PC-3 (cell line): ENCODE measurements at regions not wholly inside any gene's neighbourhood (a gene's known extent, or its start where the extent isn't known, plus 50 kb on each side); places are given as distances from the start of the nearest gene placed in this dataset.
A peak's percentile ranks its signal among the peaks of the same experiment; 100 is the strongest.

Experiments used
- ATAC-seq: fragments of 200-7000 bp; cut with Tn5 transposase; 2 replicates; pipeline ENCODE4 v1.9.1; 2020; ENCODE audit warnings: mild to moderate bottlenecking, moderate library complexity
- BruUV-seq: library from RNA; stranded (reverse); fragments of 400-500 nt; replicated peaks from 2 replicates; lab custom pipeline; 2021; lab: Mats Ljungman, UMichigan
- CTCF ChIA-PET: fragments of 300-600 bp; sonication (Branson Sonifier 250); formaldehyde crosslinking; loops from one replicate; lab custom pipeline; 2022; ENCODE audit warnings: antibody characterized with exemption; lab: Charles Lee
- POLR2A ChIA-PET: fragments of 300-600 bp; sonication (Branson Sonifier 250); formaldehyde crosslinking; loops from one replicate; lab custom pipeline; 2022; ENCODE audit warnings: antibody characterized with exemption; ENCODE audit not compliant: unreplicated experiment; lab: Charles Lee
- DNase-seq: peaks from one replicate; pipeline ENCODE4 v3.0.0-alpha.2; 2015
- H2AFZ ChIP-seq: fragments of 300-600 bp; sonication (generic); 2 replicates; pipeline ENCODE4 v1.6.0; 2016; ENCODE audit warnings: antibody characterized with exemption, low read length
- H3F3A ChIP-seq: fragments of 300-600 bp; sonication (generic); one replicate; pipeline ENCODE4 v1.6.0; 2017; ENCODE audit warnings: antibody characterized with exemption, low read length, control low read depth, mild to moderate bottlenecking; ENCODE audit not compliant: unreplicated experiment
- H3K27ac ChIP-seq: fragments of 300-600 bp; sonication (generic); 2 replicates; pipeline ENCODE4 v1.5.1; 2016; ENCODE audit warnings: mild to moderate bottlenecking, low read length
- H3K27me3 ChIP-seq: fragments of 300-600 bp; sonication (generic); 2 replicates; pipeline ENCODE4 v1.6.1; 2016; ENCODE audit warnings: low read length, mixed read lengths
- H3K36me3 ChIP-seq: fragments of 300-600 bp; sonication (generic); 2 replicates; pipeline ENCODE4 v1.6.1; 2016; ENCODE audit warnings: low read depth, mixed run types, low read length, mixed read lengths
- H3K4me1 ChIP-seq: fragments of 300-600 bp; sonication (generic); 2 replicates; pipeline ENCODE4 v1.5.1; 2016; ENCODE audit warnings: low read length; ENCODE audit not compliant: insufficient read depth
- H3K4me2 ChIP-seq: fragments of 300-600 bp; sonication (generic); 2 replicates; pipeline ENCODE4 v1.6.0; 2016; ENCODE audit warnings: low read length
- H3K4me3 ChIP-seq: fragments of 300-600 bp; sonication (generic); 2 replicates; pipeline ENCODE4 v1.5.1; 2016; ENCODE audit warnings: mild to moderate bottlenecking, low read length, mixed read lengths
- H3K79me2 ChIP-seq: fragments of 300-600 bp; sonication (generic); 2 replicates; pipeline ENCODE4 v1.6.1; 2017; ENCODE audit warnings: low read length, mixed read lengths
- H3K9ac ChIP-seq: fragments of 300-600 bp; sonication (generic); 2 replicates; pipeline ENCODE4 v1.6.0; 2016; ENCODE audit warnings: mild to moderate bottlenecking, low read length
- H3K9me2 ChIP-seq: fragments of 300-600 bp; sonication (generic); replicated peaks from 2 replicates; pipeline ENCODE4 v1.6.1; 2016; ENCODE audit warnings: mixed run types, low read length, mixed read lengths
- H3K9me3 ChIP-seq: fragments of 300-600 bp; sonication (generic); 2 replicates; pipeline ENCODE4 v1.6.1; 2016; ENCODE audit warnings: low read length, mixed read lengths
- H4K20me1 ChIP-seq: fragments of 300-600 bp; sonication (generic); 2 replicates; pipeline ENCODE4 v1.6.1; 2016; ENCODE audit warnings: low read length, mixed read lengths
- CTCF ChIP-seq: fragments of 300-600 bp; sonication (generic); conservative IDR thresholded peaks from 2 replicates; pipeline ENCODE4 v1.5.1; 2017; ENCODE audit warnings: antibody characterized with exemption, low read depth, mild to moderate bottlenecking, low read length
- EZH2 ChIP-seq: fragments of 300-600 bp; sonication (generic); IDR thresholded peaks from one replicate; pipeline ENCODE4 v1.6.1; 2017; ENCODE audit warnings: antibody characterized with exemption, mild to moderate bottlenecking, low read length; ENCODE audit not compliant: unreplicated experiment
- EZH2phosphoT487 ChIP-seq: fragments of 300-600 bp; sonication (generic); IDR thresholded peaks from 2 replicates; pipeline ENCODE4 v1.6.1; 2018; ENCODE audit warnings: mild to moderate bottlenecking, antibody characterized with exemption, low read length, borderline replicate concordance
- intact Hi-C: fragments of 100-400 bp; cut with micrococcal nuclease; formaldehyde crosslinking; loops from 2 replicates; pipeline ENCODE4 v1.9.0; 2023

GRCh38 chr3:18234717-18235335 is 190.3 kb downstream of the SATB1 start:
- H3F3A ChIP-seq = no peaks in the 10 kb centered on the region
- peaks cover 53% of the 10 kb centered on the region for H3K4me1 ChIP-seq
- H3K9me3 ChIP-seq = no peaks in the 10 kb centered on the region
- H2AFZ ChIP-seq = no peak overlapping the region
- H3K9me2 ChIP-seq = no peaks in the 10 kb centered on the region
- no peak overlapping the region for H3K9ac ChIP-seq
- no peaks in the 10 kb centered on the region for H3K27me3 ChIP-seq
- no peaks in the 10 kb centered on the region for H3K79me2 ChIP-seq
- TF ChIP-seq EZH2phosphoT487 (no peak), CTCF (no peak), EZH2 (no peak)
- ChIA-PET POLR2A (interaction anchor here (0.6 kb wide), 1 partner anchor 400 kb away, joined by 3 read pairs; no protein-coding TSS in a partner anchor), CTCF (no interaction called here)
- DNase-seq (peak; percentile 71), ATAC-seq (no peak; the same call in 1 of the 2 replicates)
- H3K4me2 ChIP-seq = 0 out of 2 replicates have a peak overlapping the region, but pooled peaks have one; percentile 12
- intact Hi-C loops = loop anchor here (5.0 kb wide), 2 partner anchors 187 to 248 kb away; no protein-coding TSS in a partner anchor
- no TSS peak for BruUV-seq
- H3K36me3 ChIP-seq = no peaks in the 10 kb centered on the region
- H4K20me1 ChIP-seq = no peaks in the 10 kb centered on the region
- H3K4me3 ChIP-seq = no peak overlapping the region
- no peak overlapping the region for H3K27ac ChIP-seq

GRCh38 chr3:18233987-18234716 is 191.0 kb downstream of the SATB1 start:
- Histone ChIP-seq H3K4me1 (peaks cover 47% of the 10 kb centered on the region), H3K36me3 (no peaks in the 10 kb centered on the region), H3K4me3 (no peak overlapping the region), H3K79me2 (no peaks in the 10 kb centered on the region), H3K27ac (no peak overlapping the region), H4K20me1 (no peaks in the 10 kb centered on the region), H3K9me2 (no peaks in the 10 kb centered on the region), H3K9me3 (no peaks in the 10 kb centered on the region), H2AFZ (no peak overlapping the region), H3K9ac (no peak overlapping the region), H3K4me2 (no peak overlapping the region), H3K27me3 (no peaks in the 10 kb centered on the region), H3F3A (no peaks in the 10 kb centered on the region)
- CTCF ChIA-PET = no interaction called here
- DNase-seq (no peak), ATAC-seq (no peak)
- BruUV-seq = no TSS peak
- TF ChIP-seq CTCF (no peak), EZH2phosphoT487 (no peak), EZH2 (no peak)
- POLR2A ChIA-PET = no interaction called here
- intact Hi-C loops = no loop called here

GRCh38 chr3:18232317-18232716 is 192.8 kb downstream of the SATB1 start:
- Histone ChIP-seq H3K79me2 (no peaks in the 10 kb centered on the region), H3K9me3 (no peaks in the 10 kb centered on the region), H4K20me1 (no peaks in the 10 kb centered on the region), H2AFZ (no peak overlapping the region), H3K9me2 (no peaks in the 10 kb centered on the region), H3K4me1 (peaks cover 28% of the 10 kb centered on the region), H3K27me3 (no peaks in the 10 kb centered on the region), H3K9ac (no peak overlapping the region), H3K4me3 (no peak overlapping the region), H3K4me2 (no peak overlapping the region), H3F3A (no peaks in the 10 kb centered on the region), H3K36me3 (no peaks in the 10 kb centered on the region), H3K27ac (no peak overlapping the region)
- no TSS peak for BruUV-seq
- ChIA-PET CTCF (no interaction called here), POLR2A (no interaction called here)
- TF ChIP-seq CTCF (no peak), EZH2 (no peak), EZH2phosphoT487 (no peak)
- intact Hi-C loops = no loop called here
- DNase-seq (no peak), ATAC-seq (no peak)
